Hematopoietic multipotent progenitor cell treated with erythropoietin and hydrocortisone succinate and interleukin-3 and kit ligand, for 8 days (in vitro differentiated cells): ENCODE measurements at regions not wholly inside any gene's neighbourhood (a gene's known extent, or its start where the extent isn't known, plus 50 kb on each side); places are given as distances from the start of the nearest gene placed in this dataset.
"Not testable (repeated sequence)": the region's sequence is repeated elsewhere in the genome, so short reads cannot be mapped to it uniquely, and the experiment has no call there.

ENCODE experiments used
- DNase-seq: peaks from one replicate; pipeline ENCODE4 v3.0.0-alpha.2; 2015

GRCh38 chrX:65971151-65971550 is 68.7 kb downstream of the VSIG4 start:
- no peak for DNase-seq

GRCh38 chrX:65967159-65967558 is 72.7 kb downstream of the VSIG4 start:
- DNase-seq: not testable (repeated sequence)

GRCh38 chrX:65961714-65962113 is 78.2 kb downstream of the VSIG4 start:
- no peak for DNase-seq

DNA sequence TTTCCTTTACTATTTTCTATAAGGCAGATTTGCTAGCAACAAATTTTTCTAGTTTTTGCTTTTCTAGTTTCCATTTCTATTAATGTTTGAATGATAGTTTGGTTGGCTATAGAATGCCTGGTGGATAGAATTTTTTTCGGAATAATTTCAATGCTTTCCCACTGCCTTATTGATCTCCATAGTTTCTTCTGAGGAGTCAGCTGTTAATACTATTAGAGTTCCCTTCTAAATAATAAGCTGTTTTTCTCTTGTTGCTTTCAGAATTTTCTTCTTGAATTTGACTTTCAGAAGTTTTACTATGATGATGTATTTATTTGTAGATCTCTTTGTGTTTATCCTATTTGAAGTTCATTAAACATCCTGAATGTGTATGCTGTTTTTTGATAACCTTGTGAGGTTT is 91.8 kb downstream of the VSIG4 start:
- no peak for DNase-seq

- no peak for DNase-seq
These were observed 98.1 kb downstream of the VSIG4 start for GRCh38 chrX:65941775-65942174.

GRCh38 chrX:65933085-65933589 is 106.7 kb downstream of the VSIG4 start:
- no peak for DNase-seq

DNA sequence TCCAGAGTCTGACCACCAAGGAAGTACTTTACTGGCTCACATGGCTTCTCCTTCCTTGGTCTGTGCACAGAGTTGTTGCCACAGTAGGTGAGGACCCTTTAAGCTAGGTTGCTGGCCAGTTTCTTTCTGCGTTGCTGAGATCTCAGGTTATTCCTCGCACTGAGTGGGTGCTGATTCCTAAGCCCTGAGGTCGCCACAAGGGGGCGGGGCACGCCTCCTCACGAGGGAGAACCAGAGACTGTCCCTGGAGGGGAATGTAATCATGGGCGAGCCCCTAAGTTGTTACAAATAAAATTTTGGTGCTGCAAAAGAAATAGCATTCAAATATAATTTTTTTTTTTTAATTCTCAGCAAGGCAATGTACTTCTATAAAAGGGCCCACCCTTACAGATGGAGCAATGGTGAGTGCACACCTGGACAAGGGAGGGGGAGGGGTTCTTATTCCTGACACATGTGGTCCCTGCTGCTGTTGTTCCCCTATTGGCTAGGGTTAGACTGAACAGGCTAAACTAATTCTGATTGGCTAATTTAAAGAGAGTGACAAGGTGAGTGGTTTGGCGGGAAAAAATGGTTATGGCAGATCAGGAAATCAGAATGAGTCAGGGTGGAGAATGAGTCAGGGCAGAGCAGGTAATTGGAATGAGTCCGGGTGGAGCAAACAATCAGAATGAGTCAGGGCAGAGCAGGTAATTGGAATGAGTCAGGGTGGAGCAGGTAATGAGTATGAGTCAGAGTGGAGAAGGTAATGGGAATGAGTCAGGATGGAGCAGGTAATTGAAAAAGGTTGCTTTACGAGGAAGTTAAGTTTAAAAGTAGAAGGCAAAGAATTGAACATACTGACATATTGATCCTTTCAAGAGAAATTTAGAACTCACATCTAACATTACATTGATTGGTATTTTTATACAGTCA is 107.5 kb downstream of the VSIG4 start:
- peak; percentile 20 for DNase-seq

DNA sequence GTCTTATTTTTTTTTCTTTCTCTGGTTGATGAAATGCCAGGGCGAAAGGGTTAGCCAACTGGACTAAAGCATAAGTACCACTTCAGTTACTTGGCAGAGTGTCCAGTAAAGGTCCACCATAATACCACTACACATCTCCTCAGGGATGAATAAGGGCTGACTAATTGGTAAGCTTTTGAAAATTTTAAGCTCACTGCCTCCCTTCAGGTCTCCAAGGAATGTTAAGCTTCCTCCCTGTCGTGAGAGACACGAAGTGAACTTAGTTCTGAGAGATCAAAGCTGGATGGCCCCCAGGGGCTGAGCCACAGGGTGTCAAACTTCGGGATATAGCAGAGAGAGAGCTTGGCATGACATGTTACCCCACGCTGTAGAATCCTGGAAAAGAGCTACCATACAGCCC is 111.4 kb downstream of the VSIG4 start:
- no peak for DNase-seq

GRCh38 chrX:65927386-65927785 is 112.5 kb downstream of the VSIG4 start:
- DNase-seq: not testable (repeated sequence)

GRCh38 chrX:65926095-65927019 is 113.5 kb downstream of the VSIG4 start:
- peak; percentile 46 for DNase-seq

DNA sequence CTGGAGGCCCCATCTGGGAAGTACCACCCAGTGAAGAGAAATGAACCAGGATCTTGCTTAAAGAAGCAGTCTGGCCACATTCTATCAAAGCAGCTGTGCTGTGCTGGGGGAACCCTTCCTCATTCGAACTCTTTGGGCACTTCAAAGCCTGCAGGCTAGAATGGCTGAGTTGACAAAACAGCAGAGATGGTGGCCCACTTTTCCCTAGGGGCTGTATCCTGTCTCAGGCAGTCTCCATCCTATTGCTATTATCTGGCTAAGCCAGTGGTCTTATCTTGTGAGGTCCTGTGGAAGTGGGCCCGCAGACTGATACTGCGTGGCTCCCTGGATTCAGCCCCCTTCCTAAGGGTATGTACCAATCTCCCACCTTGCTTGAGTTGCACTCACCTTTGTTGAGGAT is 114.3 kb downstream of the VSIG4 start:
- DNase-seq: no peak

DNA sequence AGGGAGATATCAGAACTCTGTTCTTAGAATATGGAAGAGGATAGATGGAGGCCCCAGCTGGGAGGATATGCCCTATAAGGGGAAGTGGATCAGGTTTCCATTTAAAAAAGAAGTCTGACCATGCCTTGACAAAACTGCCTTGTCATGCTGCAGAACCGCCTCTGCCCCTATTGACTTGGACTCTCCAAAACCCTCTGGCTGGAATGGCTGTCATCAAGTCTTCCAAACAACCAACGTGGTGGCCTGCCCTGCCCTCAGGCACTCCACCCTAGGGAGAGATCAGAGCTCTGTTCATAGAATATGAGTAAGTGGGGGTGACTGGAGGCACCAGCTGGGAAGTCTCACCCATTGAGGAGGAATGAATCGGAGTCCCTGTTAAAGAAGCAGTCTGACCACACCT is 114.9 kb downstream of the VSIG4 start:
- DNase-seq: no peak

- DNase-seq: no peak
These were observed 118.5 kb downstream of the VSIG4 start for GRCh38 chrX:65921363-65921762.

DNA sequence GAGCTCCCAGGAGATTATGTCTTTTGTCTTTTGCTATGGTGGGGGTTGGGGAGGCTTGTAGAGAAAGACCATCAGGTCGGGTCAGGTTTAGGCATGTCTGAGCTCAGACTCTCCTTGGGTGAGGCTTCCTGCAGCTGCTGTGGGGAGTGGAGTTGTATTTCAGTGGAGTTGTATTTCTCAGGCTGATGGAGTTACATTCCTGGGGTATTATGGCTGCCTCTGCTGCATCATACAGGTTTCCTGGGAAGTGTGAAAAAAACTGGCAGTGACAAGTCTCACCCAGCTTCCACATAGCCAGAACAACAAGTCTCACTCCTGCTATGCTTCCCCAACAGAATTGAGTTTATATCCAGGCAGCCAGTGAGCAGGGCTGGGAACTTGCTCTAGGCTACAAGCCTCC is 119.3 kb downstream of the VSIG4 start:
- DNase-seq: no peak

DNA sequence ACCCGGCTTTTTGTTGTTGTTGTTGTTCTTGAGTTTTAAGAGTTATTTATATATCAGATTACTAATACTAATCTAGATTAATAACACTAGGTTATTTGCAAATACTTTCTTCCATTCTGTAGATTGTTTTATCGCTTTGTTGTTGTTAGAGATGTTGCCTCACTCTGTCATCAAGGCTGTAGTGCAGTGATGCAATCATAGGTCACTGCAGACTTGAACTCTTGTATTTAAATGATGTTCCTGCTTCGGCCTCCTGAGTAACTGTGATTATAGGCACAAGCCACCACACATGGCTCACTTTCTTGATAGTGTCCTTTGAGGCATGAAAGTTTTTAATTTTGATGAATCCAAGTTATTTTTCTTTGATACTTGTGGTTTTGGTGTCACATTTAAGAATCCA is 129.0 kb downstream of the VSIG4 start:
- DNase-seq: no peak

- DNase-seq: no peak
These were observed 136.1 kb downstream of the VSIG4 start for GRCh38 chrX:65903750-65904149.

DNA sequence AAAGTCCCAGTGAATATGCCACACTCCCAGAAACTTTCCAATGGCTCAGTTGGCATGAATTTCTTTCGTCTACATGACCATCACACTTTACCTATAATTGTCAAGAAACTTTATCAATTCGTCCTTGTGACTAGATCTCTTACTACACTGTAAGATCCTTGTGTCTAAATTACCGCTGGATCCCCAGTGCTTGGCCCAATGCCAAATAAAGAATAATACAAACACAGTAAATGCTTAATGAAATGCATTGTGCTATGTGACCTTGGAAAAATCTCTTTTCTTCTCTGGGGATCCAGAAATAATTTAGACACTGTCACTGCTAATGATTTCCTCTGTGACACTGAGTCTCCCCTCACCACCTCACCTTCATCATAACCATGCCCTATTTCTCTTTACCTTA is 137.9 kb downstream of the VSIG4 start:
- DNase-seq: no peak

- no peak for DNase-seq
These were observed 138.7 kb downstream of the VSIG4 start for GRCh38 chrX:65900850-65901844.

DNA sequence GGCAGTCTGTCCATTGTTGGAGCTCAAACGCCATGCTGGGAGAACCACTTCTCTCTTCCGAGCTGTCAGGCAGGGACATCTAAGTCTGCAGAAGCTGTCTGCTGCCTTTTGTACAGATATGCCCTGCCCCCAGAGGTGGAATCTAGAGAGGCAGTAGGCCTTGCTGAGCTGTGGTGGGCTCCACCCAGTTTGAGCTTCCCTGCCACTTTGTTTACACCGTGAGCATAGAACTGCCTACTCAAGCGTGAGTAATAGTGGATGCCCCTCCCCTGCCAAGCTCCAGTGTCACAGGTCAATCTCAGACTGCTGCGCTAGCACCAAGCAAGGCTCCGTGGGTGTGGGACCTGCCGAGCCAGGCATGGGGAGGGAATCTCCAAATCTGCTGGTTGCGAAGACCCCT is 145.7 kb downstream of the VSIG4 start:
- DNase-seq: peak; percentile 3

GRCh38 chrX:65891817-65892216 is 148.1 kb downstream of the VSIG4 start:
- DNase-seq: not testable (repeated sequence)

DNA sequence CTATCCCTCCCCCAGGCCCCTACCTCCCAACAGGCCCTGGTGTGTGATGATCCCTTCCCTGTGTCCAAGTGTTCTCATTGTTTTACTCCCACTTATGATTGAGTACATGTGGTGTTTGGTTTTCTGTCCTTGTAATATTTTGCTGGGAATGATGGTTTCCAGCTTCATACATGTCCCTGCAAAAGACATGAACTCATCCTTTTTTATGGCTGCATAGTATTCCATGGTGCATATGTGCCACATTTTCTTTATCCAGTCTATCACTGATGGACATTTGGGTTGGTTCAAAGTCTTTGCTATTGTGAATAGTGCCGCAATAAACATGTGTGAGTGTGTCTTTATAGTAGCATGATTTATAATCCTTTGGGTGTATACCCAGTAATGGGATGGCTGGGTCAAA is 151.7 kb downstream of the VSIG4 start:
- not testable (repeated sequence) for DNase-seq

DNA sequence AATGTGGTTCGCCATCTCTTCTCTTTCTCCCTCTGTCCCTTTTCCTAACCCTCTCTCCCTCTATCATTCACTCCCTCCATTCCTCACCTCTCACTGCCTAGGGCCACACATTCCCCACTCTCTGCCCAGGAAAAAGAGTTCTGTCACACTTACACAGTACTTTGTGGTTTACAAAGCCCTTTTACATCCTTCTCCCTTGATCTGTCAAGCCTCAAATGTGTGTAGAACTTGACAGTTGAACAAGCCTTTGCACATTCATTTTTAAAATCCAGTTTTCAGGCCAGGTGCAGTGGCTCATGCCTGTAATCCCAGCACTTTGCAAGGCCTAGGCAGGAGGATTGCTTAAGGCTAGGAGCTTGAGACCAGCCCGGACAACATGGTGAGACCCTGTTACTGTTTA is 156.3 kb downstream of the VSIG4 start:
- no peak for DNase-seq
